GM10266 (cell line): ENCODE measurements at regions not wholly inside any gene's neighbourhood (a gene's known extent, or its start where the extent isn't known, plus 50 kb on each side); places are given as distances from the start of the nearest gene placed in this dataset.

Experiments
- DNase-seq: peaks from one replicate; pipeline ENCODE4 v3.0.0; 2012; ENCODE audit errors: extremely low spot score
- CTCF ChIP-seq: IDR thresholded peaks from 2 replicates; pipeline ENCODE4 v1.5.1; 2012; ENCODE audit warnings: mild to moderate bottlenecking, low read depth; ENCODE audit not compliant: control insufficient read depth, insufficient read depth; ENCODE audit errors: missing control alignments

DNA sequence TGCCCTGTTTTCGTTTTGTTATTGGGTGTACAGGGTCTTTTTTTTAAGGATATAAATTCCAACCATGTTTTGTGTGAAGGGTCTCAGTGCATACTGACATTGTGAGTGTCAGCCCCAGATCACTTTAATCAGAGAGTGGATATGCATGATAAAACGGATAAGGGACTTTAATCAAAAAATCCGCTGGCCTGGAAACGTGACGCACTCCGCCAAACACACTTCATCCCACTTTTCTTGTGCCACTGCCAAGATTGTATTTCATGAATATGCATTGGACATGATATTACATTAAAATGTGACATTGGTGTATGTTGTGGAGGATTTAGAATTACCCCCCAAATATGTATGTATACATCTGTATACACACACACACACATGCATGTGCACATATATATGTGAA, 273.1 kb downstream of the VRK1 start:
- TF ChIP-seq CTCF: no peak
- no peak for DNase-seq

- no peak for DNase-seq
- no peak for TF ChIP-seq CTCF
These were observed 274.0 kb downstream of the VRK1 start for GRCh38 chr14:97071177-97071576.

- no peak for TF ChIP-seq CTCF
- DNase-seq: no peak
These were observed 276.4 kb downstream of the VRK1 start for GRCh38 chr14:97073622-97074021.

GRCh38 chr14:97074456-97074855, 277.3 kb downstream of the VRK1 start:
- no peak for TF ChIP-seq CTCF

DNA sequence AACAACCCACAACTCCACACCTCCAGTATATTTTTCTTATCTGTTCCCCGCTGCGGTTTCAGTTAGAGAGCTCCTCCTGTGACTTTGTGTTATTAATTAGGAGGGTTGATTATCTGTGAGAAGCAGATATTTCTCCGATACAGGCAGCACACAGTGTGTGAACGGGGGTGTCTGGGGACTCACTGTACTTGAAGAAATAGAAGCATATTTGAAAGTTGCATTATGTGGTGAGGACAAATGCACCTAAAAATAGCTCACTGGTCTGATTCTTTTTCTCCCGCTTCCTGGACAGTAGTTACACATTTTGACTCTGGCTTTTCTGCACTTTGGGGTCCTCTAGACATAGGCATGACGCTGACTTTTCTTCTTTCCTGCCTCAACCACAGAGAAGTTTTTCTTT, 277.7 kb downstream of the VRK1 start:
- peak; percentile 20 for DNase-seq
- TF ChIP-seq CTCF: no peak

More at GRCh38 chr14:97074456-97074855, 277.3 kb downstream of the VRK1 start:
- no peak for DNase-seq

GRCh38 chr14:97077253-97077653, 280.1 kb downstream of the VRK1 start:
- no peak for TF ChIP-seq CTCF
- DNase-seq: peak; percentile 38

DNA sequence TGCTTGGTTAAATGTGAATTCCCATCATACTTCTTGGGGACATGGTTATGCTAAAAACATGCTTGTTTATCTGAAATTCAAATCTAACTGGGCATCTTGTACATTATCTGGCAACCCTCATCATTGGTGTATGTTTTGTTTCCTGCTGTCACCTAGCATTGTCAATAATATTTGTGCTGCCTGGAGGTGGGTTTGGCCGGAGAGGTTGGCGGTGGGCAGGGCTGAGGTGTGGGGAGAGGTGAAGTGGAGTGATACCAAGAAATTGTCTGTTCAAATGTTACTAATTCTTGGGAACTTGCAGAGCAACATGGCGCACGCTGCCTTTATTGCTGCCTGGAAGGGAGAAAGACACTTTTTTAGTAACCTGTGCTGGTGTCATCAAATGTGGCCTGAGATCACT, 280.5 kb downstream of the VRK1 start:
- no peak for DNase-seq
- no peak for TF ChIP-seq CTCF
